Spleen (tissue), 11 donors: ENCODE measurements at regions not wholly inside any gene's neighbourhood (a gene's known extent, or its start where the extent isn't known, plus 50 kb on each side); places are given as distances from the start of the nearest gene placed in this dataset.

Experiments
- DNase-seq: peaks from one replicate; pipeline ENCODE4 v3.0.0-alpha.2; 2020
- H3K27ac ChIP-seq, 8 donors: fragments of 200-600 bp; sonication (generic) in 7 of 8; 1 replicate in 4 of 8; 2 replicates in 4 of 8; pipeline versions ENCODE4 v1.5.0 to v1.8.0; 2016 to 2021; ENCODE audit warnings: inconsistent platforms in 4 of 8, mild to moderate bottlenecking in 4 of 8, moderate library complexity in 1 of 8
- H3K27me3 ChIP-seq, 7 donors: fragments of 200-600 bp; sonication (generic) in 6 of 7; replicated peaks in 1 of 7; 1 replicate in 4 of 7; 2 replicates in 3 of 7; pipeline versions ENCODE4 v1.5.0 to v1.8.0; 2016 to 2021; ENCODE audit warnings: inconsistent platforms in 3 of 7, mild to moderate bottlenecking in 1 of 7
- H3K36me3 ChIP-seq, 6 donors: fragments of 200-600 bp; sonication (generic) in 5 of 6; 1 replicate in 4 of 6; 2 replicates in 2 of 6; pipeline versions ENCODE4 v1.5.0 to v1.8.0; 2016 to 2021; ENCODE audit warnings: inconsistent platforms in 2 of 6
- H3K4me1 ChIP-seq, 6 donors: fragments of 200-600 bp; sonication (generic) in 5 of 6; 1 replicate in 3 of 6; 2 replicates in 3 of 6; pipeline versions ENCODE4 v1.5.0 to v1.8.0; 2016 to 2021; ENCODE audit warnings: inconsistent platforms in 3 of 6
- H3K4me3 ChIP-seq, 8 donors: fragments of 200-600 bp; sonication (generic) in 7 of 8; 1 replicate in 4 of 8; 2 replicates in 4 of 8; pipeline versions ENCODE4 v1.5.0 to v1.8.0; 2016 to 2021; ENCODE audit warnings: inconsistent platforms in 4 of 8, mild to moderate bottlenecking in 4 of 8, moderate library complexity in 2 of 8
- H3K9me3 ChIP-seq, 8 donors: fragments of 200-600 bp; sonication (generic) in 7 of 8; 1 replicate in 4 of 8; 2 replicates in 4 of 8; pipeline versions ENCODE4 v1.5.0 to v1.8.0; 2016 to 2021; ENCODE audit warnings: inconsistent platforms in 4 of 8
- POLR2A ChIP-seq, 3 donors: fragments of 450-650 bp; IDR thresholded peaks; one replicate each; pipeline ENCODE4 v1.5.1; 2017; ENCODE audit warnings: antibody characterized with exemption in 3 of 3, mild to moderate bottlenecking in 1 of 3
- POLR2AphosphoS5 ChIP-seq, 3 donors: sonication (generic); formaldehyde crosslinking; IDR thresholded peaks; one replicate each; pipeline ENCODE4 v1.5.1; 2017; ENCODE audit warnings: antibody characterized with exemption in 3 of 3
- WGBS, 5 donors: extraction: QIAGEN DNeasy Blood & Tissue Kit in 3 of 5; methylation state at CpG; one replicate each; pipeline versions ENCODE4 v1.1.5 to v1.1.7; 2013 to 2018; 5-methylcytosine and 5-hydroxymethylcytosine counted together
- intact Hi-C: fragments of 100-400 bp; cut with DNase I; formaldehyde crosslinking; loops from one replicate; pipeline ENCODE4 v1.15.0; 2023; ENCODE audit warnings: low total_unique reads
- TF ChIP-seq, protein P1 (sequence below), 11 experiments: fragments of 200-600 bp in 7 of 11; fragments of 450-650 bp in 4 of 11; sonication (generic) in 4 of 11; IDR thresholded peaks in 8 of 11; conservative IDR thresholded peaks in 3 of 11; 1 replicate in 7 of 11; 2 replicates in 4 of 11; pipeline versions ENCODE4 v1.4.0 to v1.8.0; 2016 to 2021; ENCODE audit warnings: antibody characterized with exemption in 11 of 11, inconsistent platforms in 4 of 11, mild to moderate bottlenecking in 1 of 11
- donor health status: healthy with polysubstance abuse.
- donor health status: DM: no; HTN: no; CAD: no; lungs with moderate emphysema.
- donor health status: DM: no; HTN: no; CAD: no.
- donor health status: Bipolar disorder and iron deficiency.
- donor health status: healthy.
- donor health status: DM: no; HTN: no; CAD: no.
- donor health status: DM: yes; HTN: yes; CAD: no.

DNA sequence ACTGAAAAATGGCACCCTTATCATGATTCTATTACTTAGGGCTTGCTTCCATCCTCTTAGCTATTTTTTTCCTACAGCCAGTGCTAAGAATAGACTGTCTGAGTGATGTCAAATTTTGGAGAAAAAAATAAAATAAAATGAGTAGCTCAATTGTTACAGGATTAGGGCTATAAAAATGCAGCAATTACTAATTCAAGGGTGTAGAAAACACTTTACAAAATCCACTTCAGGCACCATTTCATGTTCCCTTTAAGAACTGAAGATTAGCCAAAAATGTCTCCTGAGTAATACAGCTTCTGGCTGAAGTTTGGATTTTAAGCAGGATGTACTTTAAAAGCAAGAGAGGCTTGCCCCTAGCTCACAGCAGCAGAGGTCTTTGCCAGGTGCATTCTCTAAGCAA, 240.5 kb upstream of the IRX1 start:
- intact Hi-C loops: no loop called here
- TF ChIP-seq POLR2A (IDR thresholded peaks at IDR 0.05) (no peak), POLR2AphosphoS5 (IDR thresholded peaks at IDR 0.05) (no peak)
- TF ChIP-seq, protein P1, sequence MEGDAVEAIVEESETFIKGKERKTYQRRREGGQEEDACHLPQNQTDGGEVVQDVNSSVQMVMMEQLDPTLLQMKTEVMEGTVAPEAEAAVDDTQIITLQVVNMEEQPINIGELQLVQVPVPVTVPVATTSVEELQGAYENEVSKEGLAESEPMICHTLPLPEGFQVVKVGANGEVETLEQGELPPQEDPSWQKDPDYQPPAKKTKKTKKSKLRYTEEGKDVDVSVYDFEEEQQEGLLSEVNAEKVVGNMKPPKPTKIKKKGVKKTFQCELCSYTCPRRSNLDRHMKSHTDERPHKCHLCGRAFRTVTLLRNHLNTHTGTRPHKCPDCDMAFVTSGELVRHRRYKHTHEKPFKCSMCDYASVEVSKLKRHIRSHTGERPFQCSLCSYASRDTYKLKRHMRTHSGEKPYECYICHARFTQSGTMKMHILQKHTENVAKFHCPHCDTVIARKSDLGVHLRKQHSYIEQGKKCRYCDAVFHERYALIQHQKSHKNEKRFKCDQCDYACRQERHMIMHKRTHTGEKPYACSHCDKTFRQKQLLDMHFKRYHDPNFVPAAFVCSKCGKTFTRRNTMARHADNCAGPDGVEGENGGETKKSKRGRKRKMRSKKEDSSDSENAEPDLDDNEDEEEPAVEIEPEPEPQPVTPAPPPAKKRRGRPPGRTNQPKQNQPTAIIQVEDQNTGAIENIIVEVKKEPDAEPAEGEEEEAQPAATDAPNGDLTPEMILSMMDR (IDR thresholded peaks at IDR 0.05 in 8 of 11, conservative IDR thresholded peaks at IDR 0.05 in 3 of 11): no peak

DNA sequence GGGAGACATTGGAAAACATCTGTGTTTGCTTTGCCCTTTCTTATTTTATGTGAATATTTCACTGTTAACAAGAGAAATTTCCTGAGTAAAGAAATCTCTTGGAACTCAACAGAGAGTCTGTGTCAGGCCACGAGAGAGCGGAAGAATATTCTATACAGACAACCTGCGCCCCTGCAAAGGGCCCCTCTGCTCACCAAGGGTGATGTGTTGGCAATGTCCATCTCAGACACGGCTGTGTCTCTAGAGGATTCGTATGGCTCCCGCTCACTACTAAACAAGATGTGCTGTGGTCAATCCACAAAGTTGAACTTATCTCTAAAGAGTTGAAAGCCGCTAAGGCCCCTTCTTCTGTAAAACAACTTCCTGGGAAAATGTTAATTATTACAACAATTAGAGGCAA, 241.0 kb upstream of the IRX1 start:
- peaks cover 0 to 3% (median 0%) of the 10 kb centered on the region in 8 donors for H3K9me3 ChIP-seq
- intact Hi-C loops: no loop called here
- H3K36me3 ChIP-seq: no peaks in the 10 kb centered on the region
- H3K27me3 ChIP-seq: no peaks in the 10 kb centered on the region
- 80 to 87% (median 86%) methylated on average over 7 of the region's 7 CpGs for WGBS, 5 donors
- TF ChIP-seq POLR2AphosphoS5 (IDR thresholded peaks at IDR 0.05) (no peak), POLR2A (IDR thresholded peaks at IDR 0.05) (no peak)
- TF ChIP-seq, protein P1 (IDR thresholded peaks at IDR 0.05 in 8 of 11, conservative IDR thresholded peaks at IDR 0.05 in 3 of 11): no peak
- DNase-seq: peak; percentile 12
- H3K27ac ChIP-seq: no peak overlapping the region
- no peak overlapping the region for H3K4me3 ChIP-seq
- H3K4me1 ChIP-seq: no peaks in the 10 kb centered on the region

More for the DNA sequence above, 240.5 kb upstream of the IRX1 start:
- no peaks in the 10 kb centered on the region for H3K4me1 ChIP-seq
- H3K36me3 ChIP-seq: no peaks in the 10 kb centered on the region
- peaks cover 0 to 3% (median 0%) of the 10 kb centered on the region in 8 donors for H3K9me3 ChIP-seq
- H3K4me3 ChIP-seq: no peak overlapping the region
- no peak for DNase-seq
- H3K27ac ChIP-seq: no peak overlapping the region
- H3K27me3 ChIP-seq: no peaks in the 10 kb centered on the region

DNA sequence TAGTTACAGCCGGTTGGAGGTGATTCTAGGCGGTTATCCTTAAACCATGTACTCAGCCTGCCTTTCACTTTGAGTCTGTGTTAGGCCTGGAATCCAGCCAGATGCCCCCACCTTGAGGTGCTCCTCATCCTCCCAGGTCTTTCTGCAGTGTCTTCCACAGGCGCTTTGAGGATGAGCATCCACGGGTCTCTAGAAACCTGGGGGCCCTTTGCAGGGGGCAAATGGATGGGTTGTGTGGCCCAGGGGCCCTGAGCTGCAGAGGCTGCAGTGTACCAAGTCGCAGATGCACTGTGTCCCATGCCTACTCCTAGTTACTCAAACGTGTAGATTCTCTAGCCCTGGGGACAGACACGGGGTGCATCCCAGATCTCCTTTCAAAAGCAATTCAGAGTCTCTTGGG, 242.1 kb upstream of the IRX1 start:
- H3K27ac ChIP-seq: no peak overlapping the region
- no peaks in the 10 kb centered on the region for H3K27me3 ChIP-seq
- peaks cover 0 to 5% (median 0%) of the 10 kb centered on the region in 8 donors for H3K9me3 ChIP-seq
- peak; percentile 4 for DNase-seq
- intact Hi-C loops: no loop called here
- no peaks in the 10 kb centered on the region for H3K36me3 ChIP-seq
- 67 to 75% (median 72%) methylated on average over 7 of the region's 7 CpGs for WGBS, 5 donors
- no peak overlapping the region for H3K4me3 ChIP-seq
- TF ChIP-seq POLR2AphosphoS5 (IDR thresholded peaks at IDR 0.05) (no peak), POLR2A (IDR thresholded peaks at IDR 0.05) (no peak)
- TF ChIP-seq, protein P1 (IDR thresholded peaks at IDR 0.05 in 8 of 11, conservative IDR thresholded peaks at IDR 0.05 in 3 of 11): no peak
- no peaks in the 10 kb centered on the region for H3K4me1 ChIP-seq

DNA sequence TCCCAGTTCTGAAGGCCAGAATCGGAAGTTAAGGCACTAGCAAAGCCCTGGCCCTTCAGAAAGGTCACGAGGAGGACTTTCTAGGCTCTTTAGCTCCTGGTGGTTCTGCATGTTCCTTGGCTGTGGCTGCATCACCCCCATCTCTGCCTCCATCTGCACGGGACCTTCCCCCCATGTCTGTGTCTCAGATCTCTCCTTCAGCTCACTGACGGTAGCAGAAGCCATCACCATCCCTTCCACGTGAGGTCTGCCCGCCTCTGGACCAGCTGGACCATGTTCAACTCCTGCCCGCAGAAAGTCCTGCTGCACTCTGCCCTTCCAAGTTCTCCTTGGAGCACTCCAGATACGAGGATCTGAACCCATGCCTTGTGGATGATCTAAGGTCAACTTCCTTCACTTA, 242.9 kb upstream of the IRX1 start:
- no peak overlapping the region for H3K27ac ChIP-seq
- H3K9me3 ChIP-seq: peaks cover 0 to 10% (median 0%) of the 10 kb centered on the region in 8 donors
- H3K27me3 ChIP-seq: no peaks in the 10 kb centered on the region
- intact Hi-C loops: no loop called here
- H3K4me1 ChIP-seq: no peaks in the 10 kb centered on the region
- WGBS, 5 donors: 75 to 88% (median 79%) methylated on average over 8 of the region's 8 CpGs
- no peak overlapping the region for H3K4me3 ChIP-seq
- peak; percentile 43 for DNase-seq
- TF ChIP-seq, protein P1 (IDR thresholded peaks at IDR 0.05 in 8 of 11, conservative IDR thresholded peaks at IDR 0.05 in 3 of 11): no peak
- no peak for TF ChIP-seq POLR2A (IDR thresholded peaks at IDR 0.05)
- TF ChIP-seq POLR2AphosphoS5 (IDR thresholded peaks at IDR 0.05): no peak
- no peaks in the 10 kb centered on the region for H3K36me3 ChIP-seq
